ENCODE measurements at regions not wholly inside any gene's neighbourhood (a gene's known extent, or its start where the extent isn't known, plus 50 kb on each side); places are given as distances from the start of the nearest gene placed in this dataset.

DNA sequence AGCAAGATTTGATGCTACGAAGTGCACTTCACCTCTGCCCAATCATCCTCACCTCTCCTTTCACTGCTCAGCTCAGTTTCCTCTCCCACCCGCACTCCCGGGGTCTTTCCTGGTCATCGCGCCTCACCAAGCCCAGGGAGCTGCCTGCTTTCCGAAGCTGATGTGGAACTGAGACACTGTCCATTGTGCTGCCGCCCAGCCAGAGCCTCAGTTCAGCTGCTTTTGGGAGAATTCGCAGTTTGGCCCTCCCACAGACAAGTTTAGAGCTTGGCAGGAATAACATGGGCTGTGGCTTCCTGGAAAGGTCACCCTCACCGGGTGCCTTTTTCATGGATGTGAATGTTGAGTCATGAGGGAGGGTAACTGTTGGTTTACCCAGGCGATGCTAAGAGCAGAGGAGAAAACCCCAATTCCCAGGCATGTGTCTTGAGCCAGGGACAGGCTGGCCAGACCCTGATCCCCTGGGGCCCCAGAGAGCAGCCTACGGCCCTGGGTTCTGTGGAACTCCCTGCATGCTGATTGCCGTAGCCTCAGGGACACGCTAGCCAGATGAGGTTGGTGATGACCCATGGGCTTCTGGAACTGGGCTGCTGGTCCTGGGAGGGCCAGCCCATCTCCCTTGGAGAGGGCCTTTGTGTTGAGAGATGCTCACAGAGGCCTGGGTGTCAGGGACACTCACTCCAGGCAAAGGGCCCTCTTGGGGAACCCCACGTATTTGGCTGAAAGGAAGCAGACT is 1687.5 kb downstream of the TP53TG3F start:
- TF ChIP-seq CTCF (conservative IDR thresholded peaks at IDR 0.05; ENCODE audit: low read depth, low read length) = no peak
- TF ChIP-seq EZH2phosphoT487 (IDR thresholded peaks at IDR 0.05; ENCODE audit: borderline replicate concordance, low read length) = no peak
- no peak for TF ChIP-seq EZH2 (IDR thresholded peaks at IDR 0.05; ENCODE audit: low read length, unreplicated experiment)

Data from PC-3 (cell line).